ENCODE measurements at regions not wholly inside any gene's neighbourhood (a gene's known extent, or its start where the extent isn't known, plus 50 kb on each side); places are given as distances from the start of the nearest gene placed in this dataset.

DNA sequence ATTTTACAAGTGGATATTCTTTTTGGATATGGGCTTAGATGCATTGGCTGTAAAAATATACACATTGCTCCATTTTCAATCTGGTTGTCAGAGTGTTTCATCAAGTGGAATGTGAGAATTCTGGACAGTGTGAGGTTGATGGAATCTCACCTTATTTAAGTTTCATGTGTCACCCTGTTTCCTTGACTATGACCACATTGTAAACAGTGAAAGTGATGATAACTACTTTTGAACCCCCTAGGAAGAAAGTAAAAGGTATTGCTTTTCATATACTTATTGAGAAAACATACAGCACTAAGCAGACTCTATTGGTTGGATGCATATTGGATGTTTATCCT lies 490.5 kb upstream of the RAG2 start:
- TF ChIP-seq HCFC1 (IDR thresholded peaks at IDR 0.05; ENCODE audit: low read depth, low read length) = no peak
- no peak for TF ChIP-seq ZNF263 (CRISPR knock-in tag; IDR thresholded peaks at IDR 0.05)
- TF ChIP-seq, protein P1, sequence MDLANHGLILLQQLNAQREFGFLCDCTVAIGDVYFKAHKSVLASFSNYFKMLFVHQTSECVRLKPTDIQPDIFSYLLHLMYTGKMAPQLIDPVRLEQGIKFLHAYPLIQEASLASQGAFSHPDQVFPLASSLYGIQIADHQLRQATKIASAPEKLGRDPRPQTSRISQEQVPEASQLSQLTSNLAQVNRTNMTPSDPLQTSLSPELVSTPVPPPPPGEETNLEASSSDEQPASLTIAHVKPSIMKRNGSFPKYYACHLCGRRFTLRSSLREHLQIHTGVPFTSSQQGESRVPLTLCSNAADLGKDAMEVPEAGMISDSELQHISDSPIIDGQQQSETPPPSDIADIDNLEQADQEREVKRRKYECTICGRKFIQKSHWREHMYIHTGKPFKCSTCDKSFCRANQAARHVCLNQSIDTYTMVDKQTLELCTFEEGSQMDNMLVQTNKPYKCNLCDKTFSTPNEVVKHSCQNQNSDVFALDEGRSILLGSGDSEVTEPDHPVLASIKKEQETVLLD (CRISPR knock-in tag; IDR thresholded peaks at IDR 0.05; ENCODE audit: low read depth) = no peak

Data from HepG2 (cell line).